GM06990 (cell line): ENCODE measurements at regions not wholly inside any gene's neighbourhood (a gene's known extent, or its start where the extent isn't known, plus 50 kb on each side); places are given as distances from the start of the nearest gene placed in this dataset.
A peak's percentile ranks its signal among the peaks of the same experiment; 100 is the strongest.

Experiments used
- DNase-seq: peaks from one replicate; pipeline ENCODE4 v3.0.0-alpha.2; 2011; ENCODE audit not compliant: insufficient read length; ENCODE audit errors: extremely low read depth
- H3K27me3 ChIP-seq: replicated peaks from 2 replicates; pipeline ENCODE4 v1.6.0; 2011; ENCODE audit warnings: low read length; ENCODE audit not compliant: control insufficient read depth, insufficient read depth
- H3K36me3 ChIP-seq: 2 replicates; pipeline ENCODE4 v1.5.1; 2011; ENCODE audit warnings: low read length; ENCODE audit not compliant: control insufficient read depth, insufficient read depth
- H3K4me3 ChIP-seq: replicated peaks from 2 replicates; pipeline ENCODE4 v1.5.1; 2011; ENCODE audit warnings: low read depth, mild to moderate bottlenecking, control low read depth, low read length
- TF ChIP-seq, protein P1 (sequence below): IDR thresholded peaks from 2 replicates; pipeline ENCODE4 v1.5.1; 2011; ENCODE audit warnings: low read length, control low read depth, mild to moderate bottlenecking, inconsistent platforms; ENCODE audit not compliant: insufficient read depth, poor library complexity, severe bottlenecking

DNA sequence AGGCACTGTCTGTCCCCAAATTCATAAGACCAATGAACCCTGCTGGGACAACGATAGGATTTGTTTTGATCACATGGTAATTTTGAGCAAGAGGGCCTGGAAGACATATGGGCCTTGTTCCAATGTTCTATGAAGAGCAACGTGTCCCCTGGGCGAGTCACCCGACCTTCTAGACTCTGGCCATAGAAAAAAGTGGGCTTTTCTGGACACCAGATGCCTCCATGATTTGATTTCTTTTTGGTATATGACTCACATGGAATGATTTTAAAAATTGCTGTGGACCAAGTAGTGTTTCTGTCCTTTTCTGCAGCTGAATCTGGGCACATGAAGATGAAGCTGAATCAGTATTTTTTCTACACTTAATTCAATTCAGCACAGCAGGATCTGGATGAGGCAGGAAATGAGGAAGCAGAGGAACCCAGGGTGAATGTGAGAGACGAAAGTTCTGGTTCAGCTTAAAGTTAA, 104.9 kb downstream of the CDC42EP3 start:
- H3K36me3 ChIP-seq: no peaks in the 10 kb centered on the region
- DNase-seq: no peak
- no peaks in the 10 kb centered on the region for H3K27me3 ChIP-seq
- TF ChIP-seq, protein P1, sequence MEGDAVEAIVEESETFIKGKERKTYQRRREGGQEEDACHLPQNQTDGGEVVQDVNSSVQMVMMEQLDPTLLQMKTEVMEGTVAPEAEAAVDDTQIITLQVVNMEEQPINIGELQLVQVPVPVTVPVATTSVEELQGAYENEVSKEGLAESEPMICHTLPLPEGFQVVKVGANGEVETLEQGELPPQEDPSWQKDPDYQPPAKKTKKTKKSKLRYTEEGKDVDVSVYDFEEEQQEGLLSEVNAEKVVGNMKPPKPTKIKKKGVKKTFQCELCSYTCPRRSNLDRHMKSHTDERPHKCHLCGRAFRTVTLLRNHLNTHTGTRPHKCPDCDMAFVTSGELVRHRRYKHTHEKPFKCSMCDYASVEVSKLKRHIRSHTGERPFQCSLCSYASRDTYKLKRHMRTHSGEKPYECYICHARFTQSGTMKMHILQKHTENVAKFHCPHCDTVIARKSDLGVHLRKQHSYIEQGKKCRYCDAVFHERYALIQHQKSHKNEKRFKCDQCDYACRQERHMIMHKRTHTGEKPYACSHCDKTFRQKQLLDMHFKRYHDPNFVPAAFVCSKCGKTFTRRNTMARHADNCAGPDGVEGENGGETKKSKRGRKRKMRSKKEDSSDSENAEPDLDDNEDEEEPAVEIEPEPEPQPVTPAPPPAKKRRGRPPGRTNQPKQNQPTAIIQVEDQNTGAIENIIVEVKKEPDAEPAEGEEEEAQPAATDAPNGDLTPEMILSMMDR: no peak
- no peak overlapping the region for H3K4me3 ChIP-seq

DNA sequence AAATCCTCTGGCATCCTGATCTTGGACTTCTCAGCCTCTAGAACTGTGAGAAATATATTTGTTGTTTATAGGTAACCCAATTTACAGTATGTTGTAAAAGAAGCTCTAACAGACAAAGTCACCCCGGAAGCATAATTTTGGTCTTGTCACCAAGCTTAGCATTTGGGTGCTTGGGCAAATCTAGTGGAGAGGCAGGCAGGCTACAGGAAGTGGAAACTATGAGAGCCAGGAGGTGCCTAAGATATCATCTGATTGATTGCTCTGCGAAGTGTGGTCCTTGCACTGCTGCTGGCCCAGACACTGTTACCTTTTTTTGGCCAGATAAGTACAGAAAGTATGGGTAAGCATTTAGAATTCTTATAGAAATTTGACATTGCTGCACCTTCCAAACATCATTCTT, 102.9 kb downstream of the CDC42EP3 start:
- H3K36me3 ChIP-seq: no peaks in the 10 kb centered on the region
- DNase-seq: no peak
- H3K4me3 ChIP-seq: no peak overlapping the region
- no peaks in the 10 kb centered on the region for H3K27me3 ChIP-seq
- TF ChIP-seq, protein P1: no peak

DNA sequence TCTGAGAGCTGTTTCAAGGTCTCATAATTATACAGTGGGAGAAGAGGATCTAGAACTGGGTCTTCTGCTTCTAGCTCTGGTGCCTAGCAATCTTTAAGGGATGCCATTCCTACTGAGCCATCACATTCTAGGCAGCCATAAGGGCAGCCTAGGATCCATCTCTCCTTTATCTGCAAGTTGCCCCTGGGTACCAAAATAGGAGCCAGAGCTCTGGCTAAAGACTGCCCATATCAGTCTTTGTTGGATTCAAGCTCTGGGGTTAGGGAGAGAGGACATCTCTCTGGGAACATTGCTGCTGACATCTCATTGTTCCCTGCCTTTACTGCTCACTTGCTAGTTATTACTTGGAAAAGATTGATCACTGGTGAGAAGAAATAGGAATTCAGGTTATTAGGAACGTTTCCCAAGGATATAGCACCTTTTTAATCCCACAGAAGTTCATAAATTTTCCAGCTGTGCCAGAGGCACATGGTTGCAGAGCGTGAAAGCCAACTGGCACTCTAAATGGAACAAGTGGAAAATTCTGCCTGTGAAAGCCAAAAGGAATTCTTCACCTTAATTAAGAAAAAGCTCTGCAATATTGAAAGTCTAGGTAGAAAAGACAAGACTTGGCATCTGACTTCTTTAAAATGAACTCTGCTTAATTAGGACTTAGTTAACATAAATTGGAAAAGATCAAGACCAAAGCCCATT, 102.2 kb downstream of the CDC42EP3 start:
- Histone ChIP-seq H3K4me3 (no peak overlapping the region), H3K27me3 (no peaks in the 10 kb centered on the region), H3K36me3 (no peaks in the 10 kb centered on the region)
- TF ChIP-seq, protein P1: no peak
- no peak for DNase-seq

DNA sequence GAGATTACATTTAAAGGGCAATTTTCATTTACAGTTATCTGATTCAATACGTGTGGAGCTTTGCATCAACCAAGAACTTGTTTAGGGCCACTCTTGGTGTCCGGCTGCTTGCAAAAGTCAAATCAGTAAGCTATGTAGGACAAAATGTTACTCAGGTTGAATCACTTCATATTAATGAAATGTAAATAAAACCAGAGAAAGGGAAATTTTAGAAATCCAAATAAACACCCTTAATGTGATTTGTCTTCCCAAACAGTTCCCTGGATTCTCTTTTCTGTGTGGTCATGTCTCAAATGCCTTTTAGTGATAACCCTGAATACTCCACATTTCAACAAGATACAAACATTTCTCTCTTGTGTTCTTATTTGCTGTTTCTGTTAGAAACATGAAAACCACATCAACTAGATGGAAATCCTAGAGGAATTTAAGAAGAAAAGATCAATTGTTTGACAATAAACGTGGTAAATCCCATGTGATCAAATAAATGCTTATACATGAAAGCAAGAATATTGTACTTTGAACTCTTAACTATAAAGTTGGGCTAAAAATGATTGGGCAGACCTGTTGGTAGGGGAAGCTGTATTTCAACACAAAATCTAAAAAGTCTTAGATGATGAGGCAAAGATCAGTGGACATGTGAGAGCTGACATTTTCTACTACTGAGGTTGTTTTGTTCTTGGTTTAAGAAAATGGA, 101.3 kb downstream of the CDC42EP3 start:
- H3K36me3 ChIP-seq: no peaks in the 10 kb centered on the region
- no peaks in the 10 kb centered on the region for H3K27me3 ChIP-seq
- TF ChIP-seq, protein P1: no peak
- DNase-seq: no peak
- no peak overlapping the region for H3K4me3 ChIP-seq

DNA sequence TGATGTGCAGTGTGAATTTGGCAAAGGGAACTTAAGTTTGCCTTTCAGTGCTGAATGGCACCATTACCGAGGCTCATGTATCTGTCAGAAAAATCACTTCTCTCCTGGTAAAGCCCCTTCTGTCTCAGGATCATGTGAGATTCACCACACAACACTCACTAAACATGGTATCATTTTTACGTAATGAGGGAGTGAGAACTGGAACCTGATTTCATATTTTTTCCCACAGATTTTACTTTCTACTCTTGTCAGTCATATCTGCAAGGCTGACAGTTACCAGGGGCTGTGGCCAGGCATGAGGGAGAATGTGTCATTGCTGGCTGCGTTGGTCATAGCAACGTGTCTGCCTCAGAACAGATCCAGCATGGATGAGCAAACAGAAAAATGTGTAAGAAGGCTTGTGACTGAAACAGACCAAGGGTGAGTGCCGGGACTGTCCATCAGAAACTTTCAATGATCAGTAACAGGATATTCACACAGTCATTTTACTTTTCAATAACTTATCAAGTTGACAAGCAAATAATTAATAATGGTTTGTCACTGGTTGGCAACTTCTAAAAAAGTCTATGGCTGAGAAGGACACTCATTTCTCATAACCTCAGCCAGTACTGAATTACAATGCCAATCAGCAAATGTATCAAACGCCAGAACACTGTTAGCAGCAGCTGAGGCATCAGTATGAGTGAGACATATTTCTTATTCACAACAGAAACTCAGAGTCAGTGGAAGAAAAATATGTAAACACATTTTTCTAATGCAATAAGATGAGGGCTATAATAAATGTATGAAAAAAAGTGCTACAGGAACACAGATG, 100.5 kb downstream of the CDC42EP3 start:
- TF ChIP-seq, protein P1: no peak
- no peaks in the 10 kb centered on the region for H3K36me3 ChIP-seq

More for the DNA sequence above, 100.5 kb downstream of the CDC42EP3 start:
- peak; percentile 82 for DNase-seq
- Histone ChIP-seq H3K27me3 (no peaks in the 10 kb centered on the region), H3K4me3 (no peak overlapping the region; the same call in 1 of the 2 replicates)
